Endothelial cell of umbilical vein (primary cell): ENCODE measurements at regions not wholly inside any gene's neighbourhood (a gene's known extent, or its start where the extent isn't known, plus 50 kb on each side); places are given as distances from the start of the nearest gene placed in this dataset.

Experiments used
- BruUV-seq: library from RNA; stranded (reverse); fragments of 400-500 nt; replicated peaks from 2 replicates; lab custom pipeline; 2021; lab: Mats Ljungman, UMichigan
- CTCF ChIA-PET: fragments of 300-600, 350-600 bp; sonication (Branson Sonifier 250); formaldehyde crosslinking; loops from one replicate; lab custom pipeline; 2021; ENCODE audit warnings: antibody characterized with exemption, inconsistent platforms; lab: Charles Lee
- POLR2A ChIA-PET: fragments of 300-600, 350-600 bp; sonication (Branson Sonifier 250); formaldehyde crosslinking; loops from one replicate; lab custom pipeline; 2021; ENCODE audit warnings: antibody characterized with exemption, inconsistent platforms; lab: Charles Lee
- DNase-seq: peaks from one replicate; pipeline ENCODE4 v3.0.0-alpha.2; 2011; ENCODE audit warnings: low read depth, low spot score
- FAIRE-seq: peaks from 2 replicates; lab custom pipeline; 2011; peaks lifted over from hg19 to GRCh38; lab: Jason Lieb, UNC
- H2AFZ ChIP-seq: 2 replicates; pipeline ENCODE4 v1.6.0; 2012; ENCODE audit warnings: low read depth, low read length, control low read depth, inconsistent platforms
- H3K27ac ChIP-seq: 2 replicates; pipeline ENCODE4 v1.5.1; 2011; ENCODE audit warnings: low read depth, mild to moderate bottlenecking, control low read depth, low read length, moderate library complexity; ENCODE audit not compliant: insufficient read depth
- H3K27me3 ChIP-seq, 2 experiments: 2 replicates each; pipeline versions ENCODE4 v1.6.0 to v1.6.1; 2011; ENCODE audit warnings: low read length in 2 of 2, mixed read lengths in 1 of 2; ENCODE audit not compliant: control insufficient read depth in 2 of 2, insufficient read depth in 2 of 2
- H3K36me3 ChIP-seq, 2 experiments: 2 replicates in 1 of 2; 3 replicates in 1 of 2; pipeline ENCODE4 v1.5.1; 2011; ENCODE audit warnings: low read length in 2 of 2, mild to moderate bottlenecking in 1 of 2, moderate library complexity in 1 of 2; ENCODE audit not compliant: control insufficient read depth in 2 of 2, insufficient read depth in 2 of 2; ENCODE audit errors: extremely low read depth in 1 of 2
- H3K4me1 ChIP-seq: 3 replicates; pipeline ENCODE4 v1.5.1; 2011; ENCODE audit warnings: mild to moderate bottlenecking, low read length; ENCODE audit not compliant: control insufficient read depth, insufficient read depth; ENCODE audit errors: extremely low read depth
- H3K4me2 ChIP-seq: 2 replicates; pipeline ENCODE4 v1.6.1; 2011; ENCODE audit warnings: low read length, control low read depth, mixed read lengths; ENCODE audit not compliant: insufficient read depth
- H3K4me3 ChIP-seq, 3 experiments: fragments of 200-600 bp in 1 of 3; sonication (generic), shearing (Covaris generic) in 1 of 3; replicated peaks in 1 of 3; 2 replicates each; pipeline ENCODE4 v1.5.1; 2011 to 2016; ENCODE audit warnings: control low read depth in 3 of 3, low read length in 3 of 3, mild to moderate bottlenecking in 2 of 3, inconsistent platforms in 1 of 3, low read depth in 1 of 3, moderate library complexity in 1 of 3; ENCODE audit not compliant: insufficient read depth in 1 of 3
- H3K79me2 ChIP-seq: 2 replicates; pipeline ENCODE4 v1.6.0; 2012; ENCODE audit warnings: low read length, inconsistent platforms; ENCODE audit not compliant: control insufficient read depth, insufficient read depth
- H3K9ac ChIP-seq: replicated peaks from 2 replicates; pipeline ENCODE3; 2011; ENCODE audit warnings: low read length, control low read depth; ENCODE audit not compliant: insufficient read depth; ENCODE audit errors: extremely low read depth
- H3K9me1 ChIP-seq: replicated peaks from 3 replicates; pipeline ENCODE4 v1.6.0; 2011; ENCODE audit warnings: mild to moderate bottlenecking, low read length; ENCODE audit not compliant: control insufficient read depth, insufficient read depth; ENCODE audit errors: extremely low read depth
- H3K9me3 ChIP-seq: replicated peaks from 2 replicates; pipeline ENCODE4 v1.5.1; 2012; ENCODE audit warnings: low read length, inconsistent platforms; ENCODE audit not compliant: control insufficient read depth, insufficient read depth
- H4K20me1 ChIP-seq: replicated peaks from 2 replicates; pipeline ENCODE3; 2011; ENCODE audit warnings: mild to moderate bottlenecking, low read length; ENCODE audit not compliant: control insufficient read depth, insufficient read depth; ENCODE audit errors: extremely low read depth
- CTCF ChIP-seq, 2 donors: IDR thresholded peaks; 1 replicate in 1 of 2; 2 replicates in 1 of 2; pipeline ENCODE4 v1.5.1; 2011; ENCODE audit warnings: low read length in 2 of 2, mild to moderate bottlenecking in 2 of 2, moderate library complexity in 2 of 2, control low read depth in 1 of 2, inconsistent platforms in 1 of 2, low read depth in 1 of 2; ENCODE audit not compliant: insufficient read depth in 1 of 2; ENCODE audit errors: extremely low read depth in 1 of 2
- EZH2 ChIP-seq: IDR thresholded peaks from 2 replicates; pipeline ENCODE4 v1.6.1; 2012; ENCODE audit warnings: borderline replicate concordance, low read depth, mild to moderate bottlenecking, moderate library complexity, low read length, inconsistent platforms; ENCODE audit not compliant: severe bottlenecking
- FOS ChIP-seq: IDR thresholded peaks from 2 replicates; pipeline ENCODE4 v1.6.1; 2011; ENCODE audit warnings: mild to moderate bottlenecking, low read length, moderate library complexity, borderline replicate concordance; ENCODE audit not compliant: insufficient read depth
- GATA2 ChIP-seq: IDR thresholded peaks from 2 replicates; pipeline ENCODE4 v1.7.0; 2011; ENCODE audit warnings: low read depth, mild to moderate bottlenecking, moderate library complexity, mixed read lengths, low read length; ENCODE audit not compliant: insufficient read length, insufficient read depth
- JUN ChIP-seq: IDR thresholded peaks from 2 replicates; pipeline ENCODE4 v1.6.1; 2011; ENCODE audit warnings: borderline replicate concordance, low read depth; ENCODE audit not compliant: insufficient read length, insufficient read depth
- MAX ChIP-seq: IDR thresholded peaks from 2 replicates; pipeline ENCODE4 v1.6.1; 2011; ENCODE audit not compliant: insufficient read depth, insufficient read length
- MYC ChIP-seq: IDR thresholded peaks from one replicate; pipeline ENCODE4 v1.6.1; 2011; ENCODE audit warnings: mild to moderate bottlenecking, low read depth, low read length
- POLR2A ChIP-seq: IDR thresholded peaks from 2 replicates; pipeline ENCODE4 v1.6.1; 2012; ENCODE audit warnings: low read depth, mild to moderate bottlenecking, control low read depth, low read length
- POLR2AphosphoS5 ChIP-seq: IDR thresholded peaks from 2 replicates; pipeline ENCODE4 v1.6.1; 2012; ENCODE audit warnings: low read depth, mild to moderate bottlenecking, control low read depth, low read length, moderate library complexity; ENCODE audit not compliant: insufficient read depth
- dilution Hi-C: fragments of 300-500 bp; cut with MboI; formaldehyde crosslinking; loops from one replicate; pipeline ENCODE4 v1.15.0; 2019; ENCODE audit warnings: low sequenced_read_pairs; ENCODE audit not compliant: extremely low pct_ligation_motif_present
- intact Hi-C: fragments of 100-400 bp; cut with micrococcal nuclease; formaldehyde crosslinking; loops from one replicate; pipeline ENCODE4 v1.10.0; 2022

DNA sequence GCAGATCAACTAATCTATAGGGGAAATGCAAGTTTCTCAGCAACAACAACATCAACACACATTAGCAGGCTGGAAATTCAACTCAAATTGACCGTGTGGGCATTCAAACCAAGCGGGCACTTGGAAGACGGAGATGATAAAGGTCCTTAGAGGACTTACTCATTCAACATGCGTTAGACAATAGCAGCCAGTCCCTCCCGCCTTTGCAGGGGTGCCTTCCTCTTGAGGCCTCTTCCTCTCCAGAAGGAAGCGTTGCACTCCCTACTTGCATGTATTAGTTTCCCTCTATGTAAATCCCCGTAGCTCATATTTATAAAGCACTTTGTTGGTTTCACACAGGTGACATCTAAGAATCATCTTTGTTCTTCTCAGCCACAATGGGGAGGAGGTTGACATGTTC, 300.8 kb upstream of the STXBP5 start:
- H3K4me2 ChIP-seq: no peak overlapping the region
- no peaks in the 10 kb centered on the region for H3K79me2 ChIP-seq
- no peak for TF ChIP-seq CTCF (IDR thresholded peaks at IDR 0.05; ENCODE audit: extremely low read depth in 1 of 2, insufficient read depth in 1 of 2, low read depth in 1 of 2, low read length in 2 of 2)
- TF ChIP-seq GATA2: no peak
- no peak for TF ChIP-seq POLR2A
- no peak for TF ChIP-seq MAX
- no peak for TF ChIP-seq EZH2
- no peak for TF ChIP-seq JUN
- no peak for TF ChIP-seq FOS
- no peak for TF ChIP-seq MYC
- TF ChIP-seq POLR2AphosphoS5: no peak
- ChIA-PET POLR2A (no interaction called here), CTCF (no interaction called here)
- no peaks in the 10 kb centered on the region for H3K9me3 ChIP-seq
- no peak for DNase-seq
- dilution Hi-C loops (no loop called here), intact Hi-C loops (no loop called here)
- peaks cover 6% of the 10 kb centered on the region for H3K4me1 ChIP-seq
- no peak for FAIRE-seq
- H3K9me1 ChIP-seq: no peaks in the 10 kb centered on the region
- H3K27ac ChIP-seq: no peak overlapping the region
- H3K4me3 ChIP-seq: no peak overlapping the region
- no peaks in the 10 kb centered on the region for H3K27me3 ChIP-seq
- H2AFZ ChIP-seq: no peak overlapping the region
- no peak overlapping the region for H3K9ac ChIP-seq
- H3K36me3 ChIP-seq: no peaks in the 10 kb centered on the region
- H4K20me1 ChIP-seq: no peaks in the 10 kb centered on the region
- BruUV-seq: no TSS peak
